ENCODE measurements at regions not wholly inside any gene's neighbourhood (a gene's known extent, or its start where the extent isn't known, plus 50 kb on each side); places are given as distances from the start of the nearest gene placed in this dataset.

- TF ChIP-seq SP1 (IDR thresholded peaks at IDR 0.05) (no peak), ARNT (IDR thresholded peaks at IDR 0.05) (no peak), PKNOX1 (IDR thresholded peaks at IDR 0.05) (no peak), FOXM1 (IDR thresholded peaks at IDR 0.05; ENCODE audit: borderline replicate concordance) (no peak), L3MBTL2 (conservative IDR thresholded peaks at IDR 0.05) (no peak), ELF4 (IDR thresholded peaks at IDR 0.05) (no peak)
- ChIA-PET CTCF (no interaction called here), POLR2A (interaction anchor here (1.6 kb wide), 1 partner anchor 10 kb away, joined by 3 read pairs; no protein-coding TSS in a partner anchor)
- DNase-seq (ENCODE audit: extremely low spot score) = no peak
These were observed 247.4 kb downstream of the FBXO8 start for GRCh38 chr4:174036111-174036510.

- CTCF ChIA-PET = interaction anchor here (1.1 kb wide), 1 partner anchor 10 kb away, joined by 3 read pairs; no protein-coding TSS in a partner anchor
These were observed 259.8 kb downstream of the FBXO8 start for GRCh38 chr4:174023641-174024040.

GRCh38 chr4:174018236-174018635 lies 265.2 kb downstream of the FBXO8 start:
- ChIA-PET POLR2A (interaction anchor here (0.6 kb wide), 1 partner anchor 685 kb away, joined by 3 read pairs; no protein-coding TSS in a partner anchor), CTCF (no interaction called here)
- no peak for TF ChIP-seq FOXM1 (IDR thresholded peaks at IDR 0.05; ENCODE audit: borderline replicate concordance)
- TF ChIP-seq NFRKB (IDR thresholded peaks at IDR 0.05) = no peak
- no peak for TF ChIP-seq HDGF (IDR thresholded peaks at IDR 0.05; ENCODE audit: borderline replicate concordance)
- TF ChIP-seq SUZ12 (IDR thresholded peaks at IDR 0.05) = no peak
- DNase-seq (ENCODE audit: extremely low spot score) = no peak

More at GRCh38 chr4:174023641-174024040, 259.8 kb downstream of the FBXO8 start:
- DNase-seq (ENCODE audit: extremely low spot score) = no peak
- POLR2A ChIA-PET = no interaction called here
- peak; percentile 19; the same call in 1 of the 2 replicates for TF ChIP-seq PKNOX1 (IDR thresholded peaks at IDR 0.05)
- TF ChIP-seq SP1 (IDR thresholded peaks at IDR 0.05) = no peak

- TF ChIP-seq SUZ12 (IDR thresholded peaks at IDR 0.05) (no peak), NFRKB (IDR thresholded peaks at IDR 0.05) (no peak), ARNT (IDR thresholded peaks at IDR 0.05) (no peak), FOXA1 (IDR thresholded peaks at IDR 0.05) (no peak), HDGF (IDR thresholded peaks at IDR 0.05; ENCODE audit: borderline replicate concordance) (no peak), LEF1 (IDR thresholded peaks at IDR 0.05; ENCODE audit: borderline replicate concordance) (no peak), BHLHE40 (IDR thresholded peaks at IDR 0.05; ENCODE audit: borderline replicate concordance) (no peak), PKNOX1 (IDR thresholded peaks at IDR 0.05) (no peak), FOXK2 (IDR thresholded peaks at IDR 0.05) (no peak), SP1 (IDR thresholded peaks at IDR 0.05) (no peak), FOXM1 (IDR thresholded peaks at IDR 0.05; ENCODE audit: borderline replicate concordance) (no peak), L3MBTL2 (conservative IDR thresholded peaks at IDR 0.05) (no peak), CTBP1 (IDR thresholded peaks at IDR 0.05; ENCODE audit: borderline replicate concordance) (no peak), ZNF384 (IDR thresholded peaks at IDR 0.05) (no peak), ELF4 (IDR thresholded peaks at IDR 0.05) (no peak), TARDBP (IDR thresholded peaks at IDR 0.05) (no peak)
- no peak for DNase-seq (ENCODE audit: extremely low spot score)
- ChIA-PET POLR2A (no interaction called here), CTCF (no interaction called here)
These were observed 267.2 kb downstream of the FBXO8 start for GRCh38 chr4:174016251-174016650.

GRCh38 chr4:174012886-174013259 lies 270.6 kb downstream of the FBXO8 start:
- DNase-seq (ENCODE audit: extremely low spot score) = no peak
- ChIA-PET POLR2A (no interaction called here), CTCF (no interaction called here)
- TF ChIP-seq LEF1 (IDR thresholded peaks at IDR 0.05; ENCODE audit: borderline replicate concordance) (no peak), TARDBP (IDR thresholded peaks at IDR 0.05) (no peak)

GRCh38 chr4:174012135-174012885 lies 271.2 kb downstream of the FBXO8 start:
- DNase-seq (ENCODE audit: extremely low spot score) = peak; percentile 43
- POLR2A ChIA-PET = interaction anchor here (1.4 kb wide), 1 partner anchor 13 kb away, joined by 3 read pairs; no protein-coding TSS in a partner anchor
- TF ChIP-seq SUZ12 (IDR thresholded peaks at IDR 0.05) = no peak
- no peak for TF ChIP-seq FOXK2 (IDR thresholded peaks at IDR 0.05)
- TF ChIP-seq CTBP1 (IDR thresholded peaks at IDR 0.05; ENCODE audit: borderline replicate concordance) = 0 out of 2 replicates have a peak, but pooled peaks have one; percentile 29
- TF ChIP-seq ELF4 (IDR thresholded peaks at IDR 0.05) = no peak
- TF ChIP-seq SP1 (IDR thresholded peaks at IDR 0.05) = no peak
- no peak for TF ChIP-seq TARDBP (IDR thresholded peaks at IDR 0.05)
- no peak for TF ChIP-seq NFRKB (IDR thresholded peaks at IDR 0.05)
- TF ChIP-seq BHLHE40 (IDR thresholded peaks at IDR 0.05; ENCODE audit: borderline replicate concordance) = no peak
- TF ChIP-seq ZNF384 (IDR thresholded peaks at IDR 0.05) = no peak
- TF ChIP-seq FOXA1 (IDR thresholded peaks at IDR 0.05) = no peak
- no peak for TF ChIP-seq LEF1 (IDR thresholded peaks at IDR 0.05; ENCODE audit: borderline replicate concordance)
- no peak for TF ChIP-seq ARNT (IDR thresholded peaks at IDR 0.05)
- TF ChIP-seq HDGF (IDR thresholded peaks at IDR 0.05; ENCODE audit: borderline replicate concordance) = no peak
- TF ChIP-seq PKNOX1 (IDR thresholded peaks at IDR 0.05) = peak; percentile 15; the same call in 1 of the 2 replicates
- TF ChIP-seq L3MBTL2 (conservative IDR thresholded peaks at IDR 0.05) = no peak
- no peak for TF ChIP-seq FOXM1 (IDR thresholded peaks at IDR 0.05; ENCODE audit: borderline replicate concordance)
- CTCF ChIA-PET = interaction anchor here (1.2 kb wide), 1 partner anchor 21 kb away, joined by 4 read pairs; no protein-coding TSS in a partner anchor

Measured in HEK293T (cell line).